ENCODE measurements at regions not wholly inside any gene's neighbourhood (a gene's known extent, or its start where the extent isn't known, plus 50 kb on each side); places are given as distances from the start of the nearest gene placed in this dataset.
"Not testable (repeated sequence)": the region's sequence is repeated elsewhere in the genome, so short reads cannot be mapped to it uniquely, and the experiment has no call there.

GRCh38 chr16:5916711-5917191, 819.2 kb upstream of the EEF2KMT start:
- DNase-seq (ENCODE audit: low read depth in 2 of 2) = no peak

GRCh38 chr16:5911241-5911640, 813.6 kb upstream of the EEF2KMT start:
- no peak for DNase-seq (ENCODE audit: low read depth in 2 of 2)

- DNase-seq (ENCODE audit: low read depth in 2 of 2) = not testable (repeated sequence)
Observed at GRCh38 chr16:5909556-5909955, 812.0 kb upstream of the EEF2KMT start.

GRCh38 chr16:5907544-5907943, 809.9 kb upstream of the EEF2KMT start:
- DNase-seq (ENCODE audit: low read depth in 2 of 2) = no peak

GRCh38 chr16:5906351-5906750, 808.8 kb upstream of the EEF2KMT start:
- no peak for DNase-seq (ENCODE audit: low read depth in 2 of 2)

- no peak for DNase-seq (ENCODE audit: low read depth in 2 of 2)
Observed at GRCh38 chr16:5905935-5906334, 808.3 kb upstream of the EEF2KMT start.

- DNase-seq (ENCODE audit: low read depth in 2 of 2) = no peak
Observed at GRCh38 chr16:5903832-5904231, 806.2 kb upstream of the EEF2KMT start.

- no peak for DNase-seq (ENCODE audit: low read depth in 2 of 2)
Observed at GRCh38 chr16:5903153-5903552, 805.6 kb upstream of the EEF2KMT start.

GRCh38 chr16:5900046-5900445, 802.5 kb upstream of the EEF2KMT start:
- DNase-seq (ENCODE audit: low read depth in 2 of 2) = no peak

GRCh38 chr16:5895976-5896375, 798.4 kb upstream of the EEF2KMT start:
- DNase-seq (ENCODE audit: low read depth in 2 of 2) = no peak

- DNase-seq (ENCODE audit: low read depth in 2 of 2) = no peak
Observed at GRCh38 chr16:5895137-5895536, 797.5 kb upstream of the EEF2KMT start.

GRCh38 chr16:5891296-5891695, 793.7 kb upstream of the EEF2KMT start:
- no peak for DNase-seq (ENCODE audit: low read depth in 2 of 2)

GRCh38 chr16:5885521-5885920, 787.9 kb upstream of the EEF2KMT start:
- DNase-seq (ENCODE audit: low read depth in 2 of 2) = no peak

GRCh38 chr16:5884996-5885395, 787.4 kb upstream of the EEF2KMT start:
- no peak for DNase-seq (ENCODE audit: low read depth in 2 of 2)

- DNase-seq (ENCODE audit: low read depth in 2 of 2) = no peak
Observed at GRCh38 chr16:5884339-5884738, 786.7 kb upstream of the EEF2KMT start.

- DNase-seq (ENCODE audit: low read depth in 2 of 2) = no peak
Observed at GRCh38 chr16:5882087-5882640, 784.6 kb upstream of the EEF2KMT start.

- DNase-seq (ENCODE audit: low read depth in 2 of 2) = no peak
Observed at GRCh38 chr16:5875416-5875815, 777.8 kb upstream of the EEF2KMT start.

- DNase-seq (ENCODE audit: low read depth in 2 of 2) = no peak
Observed at GRCh38 chr16:5874899-5875298, 777.3 kb upstream of the EEF2KMT start.

- DNase-seq (ENCODE audit: low read depth in 2 of 2) = no peak
Observed at GRCh38 chr16:5873221-5873620, 775.6 kb upstream of the EEF2KMT start.

- DNase-seq (ENCODE audit: low read depth in 2 of 2) = no peak
Observed at GRCh38 chr16:5870886-5871691, 773.5 kb upstream of the EEF2KMT start.

GRCh38 chr16:5867250-5867649, 769.7 kb upstream of the EEF2KMT start:
- DNase-seq (ENCODE audit: low read depth in 2 of 2) = no peak

- no peak for DNase-seq (ENCODE audit: low read depth in 2 of 2)
Observed at GRCh38 chr16:5865236-5865635, 767.6 kb upstream of the EEF2KMT start.

- DNase-seq (ENCODE audit: low read depth in 2 of 2) = no peak
Observed at GRCh38 chr16:5863071-5863606, 765.5 kb upstream of the EEF2KMT start.

Measured in activated CD8-positive, alpha-beta memory T cell treated with anti-CD3 and anti-CD28 coated beads for 4 hours (primary cell).